HG02885 (cell line): ENCODE measurements at regions not wholly inside any gene's neighbourhood (a gene's known extent, or its start where the extent isn't known, plus 50 kb on each side); places are given as distances from the start of the nearest gene placed in this dataset.
"Not testable (repeated sequence)": the region's sequence is repeated elsewhere in the genome, so short reads cannot be mapped to it uniquely, and the experiment has no call there.

Experiments
- ATAC-seq: cut with Tn5 transposase; IDR thresholded peaks from one replicate; pipeline ENCODE4 v1.9.1; 2021; ENCODE audit warnings: mild to moderate bottlenecking; ENCODE audit not compliant: unreplicated experiment, poor library complexity

GRCh38 chr2:111624411-111625156, 259.4 kb downstream of the ANAPC1 start:
- ATAC-seq, result no peak

GRCh38 chr2:111625157-111625537, 258.8 kb downstream of the ANAPC1 start:
- ATAC-seq, result not testable (repeated sequence)

GRCh38 chr2:111626037-111626864, 257.7 kb downstream of the ANAPC1 start:
- ATAC-seq, result no peak

- no peak for ATAC-seq
These were observed 257.2 kb downstream of the ANAPC1 start for GRCh38 chr2:111626865-111627163.

- no peak for ATAC-seq
These were observed 256.7 kb downstream of the ANAPC1 start for GRCh38 chr2:111627256-111627655.

DNA sequence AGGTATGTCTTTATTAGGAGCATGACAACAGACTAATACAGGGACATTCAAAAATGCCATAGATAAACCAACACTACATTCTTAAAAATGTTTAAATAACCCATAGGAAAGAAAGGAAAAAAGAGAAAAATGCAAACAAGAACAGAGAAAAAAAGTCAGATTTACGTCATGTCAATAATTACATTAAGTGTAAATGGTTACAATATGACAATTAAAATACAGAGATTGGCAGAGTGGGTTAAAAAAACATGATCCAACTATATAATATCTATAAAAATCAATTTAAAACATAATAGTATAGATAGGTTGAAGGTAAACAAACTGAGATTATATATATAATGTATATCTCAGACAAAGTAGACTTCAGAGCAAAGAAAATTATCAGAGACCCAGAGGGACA, 255.8 kb downstream of the ANAPC1 start:
- no peak for ATAC-seq

DNA sequence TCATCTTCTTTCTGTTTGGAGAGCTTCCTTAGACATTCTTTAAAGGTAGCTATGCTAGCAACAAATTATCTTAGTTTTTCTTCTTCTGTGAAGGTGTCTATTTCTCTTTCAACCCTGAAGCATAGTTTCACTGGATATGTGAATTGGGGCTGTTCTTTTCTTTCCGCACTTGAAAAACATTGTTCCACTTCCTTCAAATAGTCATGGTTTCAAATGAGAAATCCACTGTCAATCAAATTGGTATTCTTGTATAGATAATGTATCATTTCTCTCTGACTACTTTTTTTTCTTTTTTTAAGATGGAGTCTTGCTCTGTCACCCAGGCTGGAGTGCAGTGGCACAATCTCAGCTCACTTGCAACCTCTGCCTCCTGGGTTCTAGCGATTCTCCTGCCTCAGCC, 254.0 kb downstream of the ANAPC1 start:
- ATAC-seq, result no peak

DNA sequence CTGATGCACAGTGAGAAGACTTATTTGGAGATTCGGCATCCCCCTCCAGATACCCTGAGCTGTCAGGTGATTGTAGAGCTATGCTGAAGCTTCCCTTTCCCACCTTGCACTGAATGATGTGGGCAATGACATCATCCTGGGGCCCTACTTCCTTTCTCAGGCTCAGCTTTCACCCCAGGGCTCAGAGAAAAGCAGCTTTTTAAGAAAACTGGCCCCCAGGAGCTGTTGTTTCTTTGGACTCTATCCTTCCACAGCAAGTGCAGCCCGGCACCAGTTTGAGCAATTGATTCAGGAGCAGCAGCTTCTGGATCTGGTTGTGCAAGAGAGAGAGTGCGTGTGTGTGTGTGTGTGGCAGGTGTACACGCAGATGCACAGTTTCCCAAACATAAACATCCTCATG, 251.3 kb downstream of the ANAPC1 start:
- ATAC-seq, result no peak

DNA sequence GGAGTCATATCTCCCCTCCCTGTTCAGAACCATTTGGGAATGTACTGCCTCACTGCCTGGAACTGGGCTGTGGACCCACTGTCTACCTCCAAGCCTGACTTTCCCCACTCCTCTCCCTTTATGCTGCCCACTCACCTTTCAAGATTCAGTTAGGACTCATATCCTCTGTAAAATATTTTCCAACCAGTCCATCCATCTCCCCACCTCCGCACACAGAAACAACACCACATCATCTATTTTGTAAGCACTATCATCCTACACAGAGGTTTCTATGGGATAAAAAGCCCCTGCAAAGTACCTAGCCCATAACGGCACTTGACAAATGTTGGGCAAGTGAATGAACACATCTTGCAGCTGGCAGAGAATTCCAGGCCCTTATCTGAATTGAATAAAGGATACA, 250.8 kb downstream of the ANAPC1 start:
- ATAC-seq, result no peak

- ATAC-seq, result no peak
These were observed 250.3 kb downstream of the ANAPC1 start for GRCh38 chr2:111633643-111634042.

- no peak for ATAC-seq
These were observed 249.8 kb downstream of the ANAPC1 start for GRCh38 chr2:111634050-111634794.

- ATAC-seq, result no peak
These were observed 248.9 kb downstream of the ANAPC1 start for GRCh38 chr2:111634995-111635538.

- no peak for ATAC-seq
These were observed 247.1 kb downstream of the ANAPC1 start for GRCh38 chr2:111636905-111637304.

GRCh38 chr2:111638274-111638877, 245.6 kb downstream of the ANAPC1 start:
- ATAC-seq, result no peak

- no peak for ATAC-seq
These were observed 243.5 kb downstream of the ANAPC1 start for GRCh38 chr2:111640480-111640879.

- ATAC-seq, result no peak
These were observed 241.2 kb downstream of the ANAPC1 start for GRCh38 chr2:111642586-111643327.

DNA sequence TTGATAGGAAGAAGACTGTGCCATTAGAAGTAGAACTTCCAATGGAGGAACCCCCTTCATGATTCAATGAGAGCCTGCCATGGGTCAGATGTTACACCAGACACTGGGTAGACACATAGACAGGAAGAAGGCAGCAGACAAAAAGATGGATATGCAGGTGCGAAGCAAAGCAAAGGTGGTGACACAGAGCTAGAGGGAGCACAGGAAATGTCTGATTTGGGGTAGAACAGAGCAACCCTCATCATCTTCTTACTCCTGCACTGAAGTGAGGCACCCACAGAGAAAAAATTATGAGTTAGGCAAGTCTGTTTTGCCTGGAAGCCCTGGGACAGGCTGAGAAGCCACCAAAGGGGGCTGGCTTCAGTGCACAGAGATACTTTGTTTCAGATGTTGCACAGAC, 240.2 kb downstream of the ANAPC1 start:
- no peak for ATAC-seq

DNA sequence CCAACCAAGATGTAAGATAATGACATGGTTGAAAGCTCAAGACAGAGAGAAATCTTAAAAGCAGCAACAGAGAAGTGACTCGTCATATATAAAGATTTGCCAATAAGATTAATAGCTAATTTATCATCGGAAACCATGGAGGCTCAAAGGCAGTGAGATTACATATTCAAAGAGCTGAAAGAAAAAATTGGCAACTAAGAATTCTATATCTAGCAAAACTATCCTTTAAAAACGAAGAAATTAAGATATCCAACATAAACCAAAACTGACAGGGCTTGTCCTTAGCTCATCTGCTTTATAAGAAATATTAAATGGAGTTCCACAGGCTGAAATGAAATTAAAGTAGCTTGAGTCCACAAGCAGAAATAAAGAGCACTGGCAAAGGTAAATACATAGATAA, 236.6 kb downstream of the ANAPC1 start:
- ATAC-seq, result no peak

- ATAC-seq, result no peak
These were observed 232.0 kb downstream of the ANAPC1 start for GRCh38 chr2:111652038-111652437.

- ATAC-seq, result no peak
These were observed 231.3 kb downstream of the ANAPC1 start for GRCh38 chr2:111652681-111653080.
